Brain microvascular endothelial cell (primary cell): ENCODE measurements at regions not wholly inside any gene's neighbourhood (a gene's known extent, or its start where the extent isn't known, plus 50 kb on each side); places are given as distances from the start of the nearest gene placed in this dataset.

Experiments
- DNase-seq: peaks from one replicate; pipeline ENCODE4 v3.0.0-alpha.2; 2020
- H3K27ac ChIP-seq: fragments of 250-450 bp; sonication (Bioruptor Pico); 2 replicates; pipeline ENCODE4 v1.5.1; 2020; ENCODE audit warnings: mild to moderate bottlenecking, moderate library complexity
- H3K27me3 ChIP-seq: fragments of 250-450 bp; sonication (Bioruptor Pico); replicated peaks from 2 replicates; pipeline ENCODE4 v1.5.1; 2020; ENCODE audit warnings: mild to moderate bottlenecking
- H3K36me3 ChIP-seq: fragments of 250-450 bp; sonication (Bioruptor Pico); replicated peaks from 2 replicates; pipeline ENCODE4 v1.5.1; 2020; ENCODE audit warnings: mild to moderate bottlenecking
- H3K4me3 ChIP-seq: 2 replicates; pipeline ENCODE4 v1.5.1; 2011; ENCODE audit warnings: low read depth, mild to moderate bottlenecking, control low read depth, low read length, moderate library complexity
- in situ Hi-C: cut with HindIII; loops from 2 replicates; pipeline ENCODE4 v1.10.0; 2017; ENCODE audit warnings: low sequenced_read_pairs, low pct_ligation_motif_present
- TF ChIP-seq, protein P1 (sequence below): IDR thresholded peaks from 2 replicates; pipeline ENCODE4 v1.5.1; 2011; ENCODE audit warnings: low read depth, mild to moderate bottlenecking, moderate library complexity, low read length, control low read depth, inconsistent platforms; ENCODE audit errors: missing control alignments

- in situ Hi-C loops = no loop called here
- Histone ChIP-seq H3K27me3 (no peaks in the 10 kb centered on the region), H3K36me3 (no peaks in the 10 kb centered on the region), H3K27ac (no peak overlapping the region), H3K4me3 (no peak overlapping the region)
- TF ChIP-seq, protein P1, sequence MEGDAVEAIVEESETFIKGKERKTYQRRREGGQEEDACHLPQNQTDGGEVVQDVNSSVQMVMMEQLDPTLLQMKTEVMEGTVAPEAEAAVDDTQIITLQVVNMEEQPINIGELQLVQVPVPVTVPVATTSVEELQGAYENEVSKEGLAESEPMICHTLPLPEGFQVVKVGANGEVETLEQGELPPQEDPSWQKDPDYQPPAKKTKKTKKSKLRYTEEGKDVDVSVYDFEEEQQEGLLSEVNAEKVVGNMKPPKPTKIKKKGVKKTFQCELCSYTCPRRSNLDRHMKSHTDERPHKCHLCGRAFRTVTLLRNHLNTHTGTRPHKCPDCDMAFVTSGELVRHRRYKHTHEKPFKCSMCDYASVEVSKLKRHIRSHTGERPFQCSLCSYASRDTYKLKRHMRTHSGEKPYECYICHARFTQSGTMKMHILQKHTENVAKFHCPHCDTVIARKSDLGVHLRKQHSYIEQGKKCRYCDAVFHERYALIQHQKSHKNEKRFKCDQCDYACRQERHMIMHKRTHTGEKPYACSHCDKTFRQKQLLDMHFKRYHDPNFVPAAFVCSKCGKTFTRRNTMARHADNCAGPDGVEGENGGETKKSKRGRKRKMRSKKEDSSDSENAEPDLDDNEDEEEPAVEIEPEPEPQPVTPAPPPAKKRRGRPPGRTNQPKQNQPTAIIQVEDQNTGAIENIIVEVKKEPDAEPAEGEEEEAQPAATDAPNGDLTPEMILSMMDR = no peak
- DNase-seq = no peak
These were observed 128.8 kb downstream of the NHLRC3 start for GRCh38 chr13:39167018-39167417.

- no peaks in the 10 kb centered on the region for H3K27me3 ChIP-seq
These were observed 132.5 kb downstream of the NHLRC3 start for GRCh38 chr13:39170711-39171110.

GRCh38 chr13:39185326-39185725 lies 147.1 kb downstream of the NHLRC3 start:
- in situ Hi-C loops = no loop called here
- no peaks in the 10 kb centered on the region for H3K27me3 ChIP-seq

More at GRCh38 chr13:39170711-39171110, 132.5 kb downstream of the NHLRC3 start:
- H3K27ac ChIP-seq = no peak overlapping the region
- H3K4me3 ChIP-seq = no peak overlapping the region
- in situ Hi-C loops = no loop called here
- no peaks in the 10 kb centered on the region for H3K36me3 ChIP-seq
- DNase-seq = no peak
- TF ChIP-seq, protein P1 = no peak

DNA sequence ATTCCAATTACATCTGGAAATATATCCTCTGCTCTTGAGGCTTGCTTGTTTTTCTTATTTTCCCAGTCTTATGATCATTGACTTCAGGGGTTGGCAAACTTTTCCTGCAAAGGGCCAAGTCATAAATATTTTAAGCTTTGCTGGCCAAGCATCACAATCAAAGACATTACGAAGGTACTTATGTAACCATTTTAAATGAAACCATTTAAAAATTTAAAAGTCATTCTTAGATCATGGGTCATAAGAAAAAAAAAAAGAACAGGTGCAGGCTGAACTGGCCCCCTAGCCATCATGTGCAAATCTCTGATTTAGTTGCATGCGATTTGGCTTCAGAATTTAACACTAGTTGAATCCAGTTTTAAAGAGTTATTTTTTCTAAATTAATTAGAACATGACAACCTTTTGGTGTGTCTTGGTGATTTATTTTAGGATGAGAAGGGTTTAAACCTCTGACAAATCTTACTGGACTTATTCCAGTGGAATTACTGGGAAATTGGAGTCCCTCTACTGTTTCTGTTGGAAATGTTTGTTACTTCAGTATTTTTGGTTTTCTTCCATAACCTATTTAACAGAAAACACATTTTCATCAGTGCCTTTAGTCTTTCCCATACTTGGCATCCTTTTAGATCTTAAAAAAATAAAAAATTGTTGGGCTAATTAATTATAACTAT lies 148.1 kb downstream of the NHLRC3 start:
- Histone ChIP-seq H3K36me3 (no peaks in the 10 kb centered on the region), H3K27me3 (no peaks in the 10 kb centered on the region), H3K4me3 (no peak overlapping the region), H3K27ac (no peak overlapping the region)
- TF ChIP-seq, protein P1 = no peak
- DNase-seq = no peak
- in situ Hi-C loops = no loop called here

More at GRCh38 chr13:39185326-39185725, 147.1 kb downstream of the NHLRC3 start:
- no peak overlapping the region for H3K27ac ChIP-seq
- TF ChIP-seq, protein P1 = no peak
- no peak overlapping the region for H3K4me3 ChIP-seq
- no peaks in the 10 kb centered on the region for H3K36me3 ChIP-seq
- DNase-seq = no peak

DNA sequence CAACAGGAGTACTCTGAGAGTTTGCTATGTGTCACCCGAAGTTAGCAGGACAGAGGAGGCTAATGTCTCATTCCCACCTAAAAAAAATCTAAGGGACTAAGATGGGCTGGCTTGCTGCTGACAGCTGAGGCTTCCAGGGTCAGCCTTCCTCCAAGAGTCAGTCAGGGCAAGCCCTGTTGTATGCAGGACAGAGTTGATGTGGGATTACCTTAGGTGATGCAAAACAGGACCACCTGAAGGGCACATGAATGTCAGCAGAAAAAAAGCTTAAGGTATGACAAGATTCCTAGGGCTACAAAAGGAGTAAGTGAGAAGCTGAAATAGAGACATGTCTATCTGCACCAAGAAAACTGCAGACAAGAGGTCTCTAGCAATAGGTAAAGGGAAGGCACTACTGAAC lies 151.5 kb downstream of the NHLRC3 start:
- no peak for DNase-seq
- Histone ChIP-seq H3K36me3 (no peaks in the 10 kb centered on the region), H3K4me3 (no peak overlapping the region), H3K27me3 (no peaks in the 10 kb centered on the region), H3K27ac (no peak overlapping the region)
- TF ChIP-seq, protein P1 = no peak
- in situ Hi-C loops = no loop called here
